ENCODE measurements at regions not wholly inside any gene's neighbourhood (a gene's known extent, or its start where the extent isn't known, plus 50 kb on each side); places are given as distances from the start of the nearest gene placed in this dataset.

DNA sequence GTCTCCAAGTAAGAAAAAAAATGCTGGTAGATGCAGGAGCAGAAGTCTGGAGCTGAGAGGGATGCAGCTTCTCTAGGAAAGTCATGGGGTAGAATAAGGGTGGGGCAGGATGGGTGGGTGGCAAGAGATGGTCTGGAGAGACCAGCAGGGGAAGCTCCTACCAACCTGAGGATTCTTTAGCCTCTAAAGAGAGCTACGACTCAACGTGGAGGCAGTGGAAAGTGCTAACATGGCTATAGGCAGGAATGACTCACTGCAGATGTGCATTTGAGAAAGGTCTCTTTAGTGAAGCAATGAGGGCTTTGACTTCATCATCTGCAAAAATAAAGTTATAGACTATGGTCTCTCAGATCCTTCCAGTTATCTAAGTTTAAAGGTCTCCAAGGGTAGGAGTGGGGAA lies 722.8 kb upstream of the RAB6C start:
- no peaks in the 10 kb centered on the region for H3K36me3 ChIP-seq
- intact Hi-C loops (cut with micrococcal nuclease) = no loop called here
- TF ChIP-seq, protein P1, sequence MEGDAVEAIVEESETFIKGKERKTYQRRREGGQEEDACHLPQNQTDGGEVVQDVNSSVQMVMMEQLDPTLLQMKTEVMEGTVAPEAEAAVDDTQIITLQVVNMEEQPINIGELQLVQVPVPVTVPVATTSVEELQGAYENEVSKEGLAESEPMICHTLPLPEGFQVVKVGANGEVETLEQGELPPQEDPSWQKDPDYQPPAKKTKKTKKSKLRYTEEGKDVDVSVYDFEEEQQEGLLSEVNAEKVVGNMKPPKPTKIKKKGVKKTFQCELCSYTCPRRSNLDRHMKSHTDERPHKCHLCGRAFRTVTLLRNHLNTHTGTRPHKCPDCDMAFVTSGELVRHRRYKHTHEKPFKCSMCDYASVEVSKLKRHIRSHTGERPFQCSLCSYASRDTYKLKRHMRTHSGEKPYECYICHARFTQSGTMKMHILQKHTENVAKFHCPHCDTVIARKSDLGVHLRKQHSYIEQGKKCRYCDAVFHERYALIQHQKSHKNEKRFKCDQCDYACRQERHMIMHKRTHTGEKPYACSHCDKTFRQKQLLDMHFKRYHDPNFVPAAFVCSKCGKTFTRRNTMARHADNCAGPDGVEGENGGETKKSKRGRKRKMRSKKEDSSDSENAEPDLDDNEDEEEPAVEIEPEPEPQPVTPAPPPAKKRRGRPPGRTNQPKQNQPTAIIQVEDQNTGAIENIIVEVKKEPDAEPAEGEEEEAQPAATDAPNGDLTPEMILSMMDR (IDR thresholded peaks at IDR 0.05; ENCODE audit: borderline replicate concordance) = no peak
- H3K9me3 ChIP-seq (replicated peaks) = peaks cover 26% of the 10 kb centered on the region
- H3K4me3 ChIP-seq = no peak overlapping the region
- no peak for DNase-seq
- H3K27me3 ChIP-seq (ENCODE audit: low read depth) = peaks cover 8% of the 10 kb centered on the region
- no peak overlapping the region for H3K27ac ChIP-seq (replicated peaks)
- H3K4me1 ChIP-seq = no peaks in the 10 kb centered on the region

GRCh38 chr2:129262934-129263333 lies 716.5 kb upstream of the RAB6C start:
- no peaks in the 10 kb centered on the region for H3K36me3 ChIP-seq

GRCh38 chr2:129263939-129264338 lies 715.5 kb upstream of the RAB6C start:
- intact Hi-C loops (cut with micrococcal nuclease) = loop anchor here (10.0 kb wide), 1 partner anchor 121 kb away; no protein-coding TSS in a partner anchor
- Histone ChIP-seq H3K27me3 (ENCODE audit: low read depth) (peaks cover 4% of the 10 kb centered on the region), H3K4me3 (no peak overlapping the region), H3K27ac (replicated peaks) (no peak overlapping the region), H3K4me1 (no peaks in the 10 kb centered on the region), H3K36me3 (no peaks in the 10 kb centered on the region), H3K9me3 (replicated peaks) (peaks cover 47% of the 10 kb centered on the region)
- TF ChIP-seq, protein P1 (IDR thresholded peaks at IDR 0.05; ENCODE audit: borderline replicate concordance) = no peak
- DNase-seq = no peak

More at GRCh38 chr2:129262934-129263333, 716.5 kb upstream of the RAB6C start:
- Histone ChIP-seq H3K4me1 (no peaks in the 10 kb centered on the region), H3K27ac (replicated peaks) (no peak overlapping the region), H3K27me3 (ENCODE audit: low read depth) (peaks cover 4% of the 10 kb centered on the region), H3K4me3 (no peak overlapping the region), H3K9me3 (replicated peaks) (peaks cover 47% of the 10 kb centered on the region)
- TF ChIP-seq, protein P1 (IDR thresholded peaks at IDR 0.05; ENCODE audit: borderline replicate concordance) = no peak
- DNase-seq = no peak
- intact Hi-C loops (cut with micrococcal nuclease) = loop anchor here (10.0 kb wide), 1 partner anchor 122 kb away; no protein-coding TSS in a partner anchor

DNA sequence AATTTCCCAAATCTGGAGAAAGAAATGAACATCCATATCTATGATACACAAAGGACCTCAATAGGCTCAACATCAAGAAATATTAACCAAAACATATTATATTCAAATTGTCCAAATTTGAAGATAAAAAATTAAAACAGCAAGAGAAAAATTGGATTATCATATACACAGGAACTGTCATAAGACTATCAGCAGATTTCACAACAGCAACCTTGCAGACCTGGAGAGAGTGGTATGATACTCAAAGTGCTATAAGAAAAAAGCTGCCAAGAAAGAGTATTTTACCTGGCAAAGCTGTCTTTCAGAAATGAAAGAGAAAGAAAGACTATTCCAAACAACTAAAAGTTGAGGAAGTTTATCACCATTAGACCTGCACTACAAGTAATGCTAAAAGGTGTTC lies 711.9 kb upstream of the RAB6C start:
- Histone ChIP-seq H3K4me1 (no peaks in the 10 kb centered on the region), H3K36me3 (no peaks in the 10 kb centered on the region), H3K27ac (replicated peaks) (no peak overlapping the region), H3K9me3 (replicated peaks) (peaks cover 60% of the 10 kb centered on the region), H3K4me3 (no peak overlapping the region), H3K27me3 (ENCODE audit: low read depth) (peaks cover 4% of the 10 kb centered on the region)
- intact Hi-C loops (cut with micrococcal nuclease) = loop anchor here (10.0 kb wide), 1 partner anchor 117 kb away; no protein-coding TSS in a partner anchor
- TF ChIP-seq, protein P1 (IDR thresholded peaks at IDR 0.05; ENCODE audit: borderline replicate concordance) = no peak
- DNase-seq = no peak

- H3K4me3 ChIP-seq = no peak overlapping the region
- no peak overlapping the region for H3K27ac ChIP-seq (replicated peaks)
- H3K27me3 ChIP-seq (ENCODE audit: low read depth) = no peaks in the 10 kb centered on the region
- no peaks in the 10 kb centered on the region for H3K4me1 ChIP-seq
- no peak for DNase-seq
- no peaks in the 10 kb centered on the region for H3K36me3 ChIP-seq
- TF ChIP-seq, protein P1 (IDR thresholded peaks at IDR 0.05; ENCODE audit: borderline replicate concordance) = no peak
- intact Hi-C loops (cut with micrococcal nuclease) = no loop called here
- peaks cover 31% of the 10 kb centered on the region for H3K9me3 ChIP-seq (replicated peaks)
Observed at GRCh38 chr2:129273266-129274037, 706.0 kb upstream of the RAB6C start.

Measured in left ventricle myocardium inferior (tissue), 1 donor.